ENCODE measurements at regions not wholly inside any gene's neighbourhood (a gene's known extent, or its start where the extent isn't known, plus 50 kb on each side); places are given as distances from the start of the nearest gene placed in this dataset.

- Histone ChIP-seq H3K27ac (ENCODE audit: low read depth, low read length) (no peak overlapping the region), H3K9me3 (ENCODE audit: control insufficient read depth, insufficient read depth, low read length) (peaks cover 20% of the 10 kb centered on the region), H3K4me3 (ENCODE audit: low read depth, low read length) (no peak overlapping the region), H3K27me3 (ENCODE audit: control insufficient read depth, insufficient read depth, low read length) (no peaks in the 10 kb centered on the region)
- ChIA-PET CTCF (interaction anchor here (1.6 kb wide), 1 partner anchor 1230 kb away, joined by 6 read pairs; no protein-coding TSS in a partner anchor), POLR2A (no interaction called here)
- TF ChIP-seq CTCF (IDR thresholded peaks at IDR 0.05; ENCODE audit: low read depth, low read length) = no peak
- DNase-seq (ENCODE audit: low read depth, low spot score) = no peak
Observed at GRCh38 chr5:30039379-30039778, 1154.1 kb upstream of the CDH6 start.

- Histone ChIP-seq H3K27me3 (ENCODE audit: control insufficient read depth, insufficient read depth, low read length) (no peaks in the 10 kb centered on the region), H3K4me3 (ENCODE audit: low read depth, low read length) (no peak overlapping the region), H3K27ac (ENCODE audit: low read depth, low read length) (no peak overlapping the region), H3K9me3 (ENCODE audit: control insufficient read depth, insufficient read depth, low read length) (peaks cover 7% of the 10 kb centered on the region; the same call in 1 of the 2 replicates)
- TF ChIP-seq CTCF (IDR thresholded peaks at IDR 0.05; ENCODE audit: low read depth, low read length) = no peak
- POLR2A ChIA-PET = no interaction called here
- CTCF ChIA-PET = no interaction called here
- no peak for DNase-seq (ENCODE audit: low read depth, low spot score)
Observed at GRCh38 chr5:30034870-30035269, 1158.6 kb upstream of the CDH6 start.

GRCh38 chr5:30030101-30030500 lies 1163.4 kb upstream of the CDH6 start:
- Histone ChIP-seq H3K4me3 (ENCODE audit: low read depth, low read length) (no peak overlapping the region), H3K27ac (ENCODE audit: low read depth, low read length) (no peak overlapping the region), H3K27me3 (ENCODE audit: control insufficient read depth, insufficient read depth, low read length) (no peaks in the 10 kb centered on the region), H3K9me3 (ENCODE audit: control insufficient read depth, insufficient read depth, low read length) (no peaks in the 10 kb centered on the region)
- no peak for DNase-seq (ENCODE audit: low read depth, low spot score)
- CTCF ChIA-PET = no interaction called here
- POLR2A ChIA-PET = no interaction called here
- no peak for TF ChIP-seq CTCF (IDR thresholded peaks at IDR 0.05; ENCODE audit: low read depth, low read length)

- DNase-seq (ENCODE audit: low read depth, low spot score) = no peak
- no peak overlapping the region for H3K4me3 ChIP-seq (ENCODE audit: low read depth, low read length)
- H3K27me3 ChIP-seq (ENCODE audit: control insufficient read depth, insufficient read depth, low read length) = no peaks in the 10 kb centered on the region
- no peak for TF ChIP-seq CTCF (IDR thresholded peaks at IDR 0.05; ENCODE audit: low read depth, low read length)
- no peak overlapping the region for H3K27ac ChIP-seq (ENCODE audit: low read depth, low read length)
- H3K9me3 ChIP-seq (ENCODE audit: control insufficient read depth, insufficient read depth, low read length) = no peaks in the 10 kb centered on the region; the same call in 1 of the 2 replicates
- ChIA-PET CTCF (no interaction called here), POLR2A (no interaction called here)
Observed at GRCh38 chr5:30001826-30002225, 1191.7 kb upstream of the CDH6 start.

GRCh38 chr5:30000231-30000630 lies 1193.3 kb upstream of the CDH6 start:
- DNase-seq (ENCODE audit: low read depth, low spot score) = no peak
- ChIA-PET CTCF (no interaction called here), POLR2A (no interaction called here)
- no peaks in the 10 kb centered on the region for H3K27me3 ChIP-seq (ENCODE audit: control insufficient read depth, insufficient read depth, low read length)
- no peaks in the 10 kb centered on the region; the same call in 1 of the 2 replicates for H3K9me3 ChIP-seq (ENCODE audit: control insufficient read depth, insufficient read depth, low read length)
- TF ChIP-seq CTCF (IDR thresholded peaks at IDR 0.05; ENCODE audit: low read depth, low read length) = no peak
- H3K27ac ChIP-seq (ENCODE audit: low read depth, low read length) = no peak overlapping the region
- no peak overlapping the region for H3K4me3 ChIP-seq (ENCODE audit: low read depth, low read length)
